ENCODE measurements at regions not wholly inside any gene's neighbourhood (a gene's known extent, or its start where the extent isn't known, plus 50 kb on each side); places are given as distances from the start of the nearest gene placed in this dataset.

DNA sequence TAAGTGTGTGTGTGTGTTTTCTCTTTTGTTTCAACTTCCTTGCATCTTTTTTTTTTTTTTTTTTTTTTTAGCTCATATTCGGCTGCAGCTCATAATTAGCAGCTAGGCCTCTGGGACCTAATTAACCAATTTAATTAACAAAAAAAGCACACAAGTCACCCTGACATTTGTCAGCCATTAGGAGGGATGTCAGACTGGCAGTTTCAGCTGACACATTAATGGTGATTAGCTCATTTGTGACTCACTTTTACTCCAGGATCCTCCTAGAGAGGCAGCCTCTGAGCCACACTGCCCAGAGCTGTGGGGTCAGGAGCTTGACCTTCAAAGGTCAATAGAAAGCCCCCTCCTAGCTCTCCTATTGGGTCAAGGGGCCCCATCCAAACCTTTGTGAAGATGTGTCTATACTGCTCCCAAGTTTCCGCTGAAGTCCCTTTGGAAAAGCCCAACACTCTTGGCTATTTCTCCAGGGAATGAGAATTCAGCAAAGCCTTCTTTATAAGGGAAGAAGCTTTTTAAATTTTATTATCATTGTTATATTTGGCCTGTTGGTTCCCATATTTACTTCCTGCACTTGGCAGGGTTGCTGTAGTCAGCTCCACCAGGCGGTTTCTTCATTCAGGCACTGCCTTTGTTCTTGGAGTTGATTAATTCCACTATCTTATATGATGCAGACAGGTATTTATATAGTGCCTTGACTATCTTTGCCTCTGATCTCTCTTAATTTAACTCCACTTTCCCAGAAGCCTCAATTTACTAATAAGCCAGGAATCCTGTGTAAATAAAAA lies 109.5 kb upstream of the HABP2 start:
- DNase-seq (ENCODE audit: low read depth): no peak
- no peak overlapping the region for H3K4me3 ChIP-seq (ENCODE audit: low read depth, low read length)
- TF ChIP-seq, protein P1, sequence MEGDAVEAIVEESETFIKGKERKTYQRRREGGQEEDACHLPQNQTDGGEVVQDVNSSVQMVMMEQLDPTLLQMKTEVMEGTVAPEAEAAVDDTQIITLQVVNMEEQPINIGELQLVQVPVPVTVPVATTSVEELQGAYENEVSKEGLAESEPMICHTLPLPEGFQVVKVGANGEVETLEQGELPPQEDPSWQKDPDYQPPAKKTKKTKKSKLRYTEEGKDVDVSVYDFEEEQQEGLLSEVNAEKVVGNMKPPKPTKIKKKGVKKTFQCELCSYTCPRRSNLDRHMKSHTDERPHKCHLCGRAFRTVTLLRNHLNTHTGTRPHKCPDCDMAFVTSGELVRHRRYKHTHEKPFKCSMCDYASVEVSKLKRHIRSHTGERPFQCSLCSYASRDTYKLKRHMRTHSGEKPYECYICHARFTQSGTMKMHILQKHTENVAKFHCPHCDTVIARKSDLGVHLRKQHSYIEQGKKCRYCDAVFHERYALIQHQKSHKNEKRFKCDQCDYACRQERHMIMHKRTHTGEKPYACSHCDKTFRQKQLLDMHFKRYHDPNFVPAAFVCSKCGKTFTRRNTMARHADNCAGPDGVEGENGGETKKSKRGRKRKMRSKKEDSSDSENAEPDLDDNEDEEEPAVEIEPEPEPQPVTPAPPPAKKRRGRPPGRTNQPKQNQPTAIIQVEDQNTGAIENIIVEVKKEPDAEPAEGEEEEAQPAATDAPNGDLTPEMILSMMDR (IDR thresholded peaks at IDR 0.05; ENCODE audit: insufficient read depth, low read depth, low read length): no peak

DNA sequence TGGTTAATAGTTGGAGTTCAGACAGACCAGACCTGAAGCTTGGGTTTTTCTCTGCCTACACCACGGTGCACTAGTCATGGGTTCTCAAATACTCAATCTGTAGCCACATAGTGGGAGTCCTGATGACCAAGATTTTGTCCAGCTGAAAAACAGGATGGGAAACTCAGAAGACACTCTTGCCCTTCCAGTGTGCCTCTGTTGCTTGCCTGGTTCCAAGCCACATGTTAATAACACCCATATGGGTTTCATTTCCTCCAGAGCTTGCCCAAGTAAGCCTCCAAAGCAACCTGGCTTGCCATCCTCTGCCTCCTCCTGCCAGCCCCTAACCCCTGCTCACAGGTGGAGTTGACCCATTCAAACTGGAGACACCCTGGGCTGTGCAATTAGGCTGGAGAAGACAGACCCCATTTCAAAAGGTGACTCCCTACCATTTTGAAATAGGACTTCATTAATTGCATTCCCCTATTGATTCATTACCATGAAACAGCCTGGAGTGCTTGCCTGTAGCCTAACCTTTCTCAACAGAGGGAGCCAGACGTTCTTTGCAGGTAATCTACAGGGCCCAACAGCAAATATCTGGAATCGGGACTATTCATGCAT lies 108.0 kb upstream of the HABP2 start:
- TF ChIP-seq, protein P1 (IDR thresholded peaks at IDR 0.05; ENCODE audit: insufficient read depth, low read depth, low read length): no peak
- no peak for DNase-seq (ENCODE audit: low read depth)
- H3K4me3 ChIP-seq (ENCODE audit: low read depth, low read length): no peak overlapping the region

DNA sequence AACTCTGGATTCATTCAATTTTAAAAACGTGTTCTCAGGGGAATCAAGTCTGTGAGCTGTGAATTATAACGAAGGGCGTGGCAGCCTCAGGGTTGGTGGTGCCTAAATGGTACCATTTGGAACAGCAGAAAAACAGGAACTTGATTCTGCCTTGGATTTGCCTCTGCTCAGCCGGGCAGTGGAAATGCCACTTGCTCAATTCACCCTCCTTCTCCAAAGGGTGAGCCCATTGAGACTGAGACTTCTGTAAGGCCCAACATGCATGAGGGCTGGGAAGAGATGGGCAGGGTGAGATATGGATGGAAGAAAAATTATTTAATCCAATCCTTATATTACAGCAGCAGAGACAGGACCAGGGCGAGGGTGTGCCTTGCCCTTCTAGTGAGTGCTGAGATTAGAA lies 107.1 kb upstream of the HABP2 start:
- no peak for DNase-seq (ENCODE audit: low read depth)
- no peak overlapping the region for H3K4me3 ChIP-seq (ENCODE audit: low read depth, low read length)
- TF ChIP-seq, protein P1 (IDR thresholded peaks at IDR 0.05; ENCODE audit: insufficient read depth, low read depth, low read length): no peak

DNA sequence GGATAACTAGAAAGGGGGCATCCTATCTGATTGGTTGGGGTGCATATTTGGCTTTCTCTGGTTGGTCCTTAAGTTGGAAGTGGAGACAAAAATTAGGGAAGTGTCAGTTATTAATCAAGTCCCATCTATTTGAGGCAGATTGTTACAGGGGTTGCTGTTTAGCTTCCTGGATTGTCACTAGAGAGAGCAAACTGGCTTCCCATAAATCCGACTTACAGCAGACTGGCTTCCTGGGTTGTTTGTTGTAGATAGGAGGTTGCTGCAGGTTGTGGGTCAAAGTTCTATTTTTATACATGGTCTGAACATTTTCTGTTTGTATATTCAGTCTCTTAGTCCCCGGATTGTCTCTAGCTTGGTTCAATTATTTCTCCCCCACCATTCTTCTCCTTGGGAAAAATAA lies 106.1 kb upstream of the HABP2 start:
- TF ChIP-seq, protein P1 (IDR thresholded peaks at IDR 0.05; ENCODE audit: insufficient read depth, low read depth, low read length): no peak
- no peak for DNase-seq (ENCODE audit: low read depth)
- no peak overlapping the region for H3K4me3 ChIP-seq (ENCODE audit: low read depth, low read length)

DNA sequence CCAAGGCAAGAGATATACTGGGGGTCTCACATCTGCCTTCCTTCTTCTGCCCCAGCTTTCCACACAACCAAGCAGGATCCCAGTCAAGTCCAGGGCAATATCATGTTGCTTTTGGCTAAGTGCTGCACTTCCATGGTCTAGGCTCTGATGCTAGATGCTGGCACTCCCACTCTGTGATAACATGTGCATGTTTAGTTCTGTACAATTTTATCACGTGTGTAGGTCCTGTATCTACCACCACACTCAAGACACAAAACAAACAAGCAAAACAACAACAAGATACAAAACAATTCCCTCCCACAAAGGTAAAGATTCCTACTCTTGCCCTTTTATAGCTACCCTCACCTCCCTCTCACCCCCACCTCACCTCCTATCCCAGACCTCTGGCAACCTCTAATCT lies 105.6 kb upstream of the HABP2 start:
- no peak for DNase-seq (ENCODE audit: low read depth)
- no peak overlapping the region for H3K4me3 ChIP-seq (ENCODE audit: low read depth, low read length)
- TF ChIP-seq, protein P1 (IDR thresholded peaks at IDR 0.05; ENCODE audit: insufficient read depth, low read depth, low read length): no peak

DNA sequence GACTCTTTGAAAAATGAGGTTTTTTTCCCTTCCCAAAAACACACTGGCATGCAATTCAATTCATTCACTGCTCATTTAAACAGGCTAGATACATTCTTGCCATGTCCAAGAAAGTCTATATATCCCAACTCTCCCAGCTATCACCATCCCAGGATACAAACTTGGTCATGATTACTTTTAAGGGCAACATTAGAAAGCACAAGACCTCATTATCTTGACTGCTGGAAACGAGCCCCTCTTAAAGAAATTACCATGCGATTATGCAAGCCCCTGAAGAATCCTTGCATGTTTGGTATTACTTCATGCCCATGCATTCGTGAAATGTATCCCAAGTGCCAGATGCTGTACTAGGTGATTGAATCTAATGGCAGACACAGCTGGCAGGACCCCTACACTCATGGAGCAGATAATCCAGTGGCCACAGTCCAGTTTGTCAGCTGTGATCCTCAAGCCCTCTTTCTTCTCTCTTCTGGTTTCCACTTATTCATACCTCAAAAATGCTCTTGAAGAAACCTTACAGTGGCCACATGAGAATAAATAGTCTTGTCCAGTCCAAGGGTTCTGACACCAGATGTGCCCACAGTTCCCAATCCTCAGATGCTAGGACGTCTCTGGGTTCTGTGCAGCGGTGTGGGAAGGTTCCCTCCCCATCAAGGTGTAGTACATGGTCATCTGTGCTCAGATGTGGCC lies 103.7 kb upstream of the HABP2 start:
- H3K4me3 ChIP-seq (ENCODE audit: low read depth, low read length): no peak overlapping the region
- TF ChIP-seq, protein P1 (IDR thresholded peaks at IDR 0.05; ENCODE audit: insufficient read depth, low read depth, low read length): no peak
- no peak for DNase-seq (ENCODE audit: low read depth)

Measured in fibroblast of villous mesenchyme (primary cell).